NCI-H2029 (cell line): ENCODE measurements at regions not wholly inside any gene's neighbourhood (a gene's known extent, or its start where the extent isn't known, plus 50 kb on each side); places are given as distances from the start of the nearest gene placed in this dataset.

ENCODE experiments used
- DNase-seq: peaks from one replicate; lab custom pipeline; 2025; lab: John Stamatoyannopoulos, UW

- no peak for DNase-seq
These were observed 86.5 kb upstream of the TNFAIP3 start for GRCh38 chr6:137780447-137781034.

- no peak for DNase-seq
These were observed 85.4 kb upstream of the TNFAIP3 start for GRCh38 chr6:137781639-137782038.

- no peak for DNase-seq
These were observed 84.7 kb upstream of the TNFAIP3 start for GRCh38 chr6:137782166-137783039.

GRCh38 chr6:137783710-137784109 lies 83.3 kb upstream of the TNFAIP3 start:
- DNase-seq, result no peak

GRCh38 chr6:137784583-137784982 lies 82.5 kb upstream of the TNFAIP3 start:
- no peak for DNase-seq

- DNase-seq, result no peak
These were observed 80.0 kb upstream of the TNFAIP3 start for GRCh38 chr6:137787016-137787415.

- no peak for DNase-seq
These were observed 78.8 kb upstream of the TNFAIP3 start for GRCh38 chr6:137788248-137788647.

- no peak for DNase-seq
These were observed 75.5 kb upstream of the TNFAIP3 start for GRCh38 chr6:137791281-137792159.

- DNase-seq, result no peak
These were observed 74.7 kb upstream of the TNFAIP3 start for GRCh38 chr6:137792160-137793033.

- DNase-seq, result no peak
These were observed 73.1 kb upstream of the TNFAIP3 start for GRCh38 chr6:137793805-137794515.

GRCh38 chr6:137794516-137795201 lies 72.4 kb upstream of the TNFAIP3 start:
- no peak for DNase-seq

- DNase-seq, result no peak
These were observed 71.6 kb upstream of the TNFAIP3 start for GRCh38 chr6:137795501-137795900.

- DNase-seq, result no peak
These were observed 68.8 kb upstream of the TNFAIP3 start for GRCh38 chr6:137798261-137798660.

- no peak for DNase-seq
These were observed 68.2 kb upstream of the TNFAIP3 start for GRCh38 chr6:137798846-137799245.

- no peak for DNase-seq
These were observed 67.0 kb upstream of the TNFAIP3 start for GRCh38 chr6:137799950-137800568.

- no peak for DNase-seq
These were observed 66.3 kb upstream of the TNFAIP3 start for GRCh38 chr6:137800762-137801161.

- DNase-seq, result no peak
These were observed 65.5 kb upstream of the TNFAIP3 start for GRCh38 chr6:137801352-137802114.

GRCh38 chr6:137802408-137803182 lies 64.5 kb upstream of the TNFAIP3 start:
- DNase-seq, result no peak
